Left ventricle myocardium superior (tissue), 1 donor: ENCODE measurements at regions not wholly inside any gene's neighbourhood (a gene's known extent, or its start where the extent isn't known, plus 50 kb on each side); places are given as distances from the start of the nearest gene placed in this dataset.

ENCODE experiments used
- ATAC-seq: fragments of 200-7000 bp; cut with Tn5 transposase; one replicate; pipeline ENCODE4 v1.9.1; 2020; ENCODE audit warnings: mild to moderate bottlenecking, moderate library complexity
- DNase-seq: peaks from one replicate; pipeline ENCODE4 v3.0.0-alpha.2; 2020
- intact Hi-C: fragments of 100-400 bp; cut with micrococcal nuclease; formaldehyde crosslinking; loops from one replicate; pipeline ENCODE4 v1.11.0; 2022
- donor health status: DM: no; HTN: yes; CAD: no; lungs with severe emphysema.

GRCh38 chr9:80937645-80938044, 751.7 kb downstream of the TLE1 start:
- ATAC-seq (no peak), DNase-seq (no peak)
- intact Hi-C loops, result no loop called here

- DNase-seq (no peak), ATAC-seq (no peak)
- intact Hi-C loops, result no loop called here
Measured at GRCh38 chr9:80934095-80934494, 755.3 kb downstream of the TLE1 start.

GRCh38 chr9:80932947-80933780, 756.2 kb downstream of the TLE1 start:
- intact Hi-C loops, result no loop called here
- DNase-seq (no peak), ATAC-seq (no peak)

- intact Hi-C loops, result no loop called here
- no peak for ATAC-seq
Measured at GRCh38 chr9:80932181-80932580, 757.2 kb downstream of the TLE1 start.

GRCh38 chr9:80931163-80931562, 758.2 kb downstream of the TLE1 start:
- DNase-seq, result no peak
- ATAC-seq, result no peak
- intact Hi-C loops, result no loop called here

More at GRCh38 chr9:80932181-80932580, 757.2 kb downstream of the TLE1 start:
- no peak for DNase-seq

- ATAC-seq (no peak), DNase-seq (no peak)
- intact Hi-C loops, result loop anchor here (5.0 kb wide), 1 partner anchor 49 kb away; no protein-coding TSS in a partner anchor
Measured at GRCh38 chr9:80928697-80929096, 760.6 kb downstream of the TLE1 start.

GRCh38 chr9:80926611-80927010, 762.7 kb downstream of the TLE1 start:
- intact Hi-C loops, result loop anchor here (5.0 kb wide), 1 partner anchor 51 kb away; no protein-coding TSS in a partner anchor
- no peak for DNase-seq
- no peak for ATAC-seq

- intact Hi-C loops, result no loop called here
- ATAC-seq (no peak), DNase-seq (no peak)
Measured at GRCh38 chr9:80922544-80922943, 766.8 kb downstream of the TLE1 start.

- DNase-seq, result no peak
- no peak for ATAC-seq
- intact Hi-C loops, result no loop called here
Measured at GRCh38 chr9:80906728-80907127, 782.6 kb downstream of the TLE1 start.

GRCh38 chr9:80899208-80899607, 790.1 kb downstream of the TLE1 start:
- ATAC-seq (no peak), DNase-seq (no peak)
- intact Hi-C loops, result no loop called here

- no peak for DNase-seq
- no peak for ATAC-seq
- intact Hi-C loops, result no loop called here
Measured at GRCh38 chr9:80893190-80893589, 796.2 kb downstream of the TLE1 start.

GRCh38 chr9:80892703-80893102, 796.6 kb downstream of the TLE1 start:
- intact Hi-C loops, result no loop called here
- ATAC-seq (no peak), DNase-seq (no peak)

GRCh38 chr9:80890124-80890523, 799.2 kb downstream of the TLE1 start:
- ATAC-seq (no peak), DNase-seq (no peak)
- intact Hi-C loops, result no loop called here

- peak; percentile 29 for DNase-seq
- intact Hi-C loops, result loop anchor here (10.0 kb wide), 1 partner anchor 1229 kb away; no protein-coding TSS in a partner anchor
- ATAC-seq, result peak; percentile 48
Measured at GRCh38 chr9:80885894-80886293, 803.5 kb downstream of the TLE1 start.

GRCh38 chr9:80883826-80884579, 805.3 kb downstream of the TLE1 start:
- ATAC-seq (no peak), DNase-seq (no peak)
- intact Hi-C loops, result loop anchor here (10.0 kb wide), 1 partner anchor 1231 kb away; no protein-coding TSS in a partner anchor

GRCh38 chr9:80883426-80883825, 805.9 kb downstream of the TLE1 start:
- intact Hi-C loops, result loop anchor here (10.0 kb wide), 1 partner anchor 1231 kb away; no protein-coding TSS in a partner anchor

GRCh38 chr9:80881940-80882339, 807.4 kb downstream of the TLE1 start:
- intact Hi-C loops, result loop anchor here (10.0 kb wide), 1 partner anchor 1233 kb away; no protein-coding TSS in a partner anchor
- no peak for DNase-seq
- ATAC-seq, result no peak

More at GRCh38 chr9:80883426-80883825, 805.9 kb downstream of the TLE1 start:
- DNase-seq (no peak), ATAC-seq (no peak)

- ATAC-seq (no peak), DNase-seq (no peak)
- intact Hi-C loops, result loop anchor here (10.0 kb wide), 1 partner anchor 1233 kb away; no protein-coding TSS in a partner anchor
Measured at GRCh38 chr9:80881320-80881719, 808.0 kb downstream of the TLE1 start.

- ATAC-seq (no peak), DNase-seq (no peak)
- intact Hi-C loops, result no loop called here
Measured at GRCh38 chr9:80878556-80878955, 810.8 kb downstream of the TLE1 start.

- intact Hi-C loops, result no loop called here
- ATAC-seq (no peak), DNase-seq (no peak)
Measured at GRCh38 chr9:80875947-80876346, 813.4 kb downstream of the TLE1 start.
